GM19463 (cell line): ENCODE measurements at regions not wholly inside any gene's neighbourhood (a gene's known extent, or its start where the extent isn't known, plus 50 kb on each side); places are given as distances from the start of the nearest gene placed in this dataset.
"Not testable (repeated sequence)": the region's sequence is repeated elsewhere in the genome, so short reads cannot be mapped to it uniquely, and the experiment has no call there.

Experiments used
- ATAC-seq: cut with Tn5 transposase; IDR thresholded peaks from one replicate; pipeline ENCODE4 v1.9.1; 2021; ENCODE audit warnings: mild to moderate bottlenecking, moderate library complexity; ENCODE audit not compliant: unreplicated experiment

DNA sequence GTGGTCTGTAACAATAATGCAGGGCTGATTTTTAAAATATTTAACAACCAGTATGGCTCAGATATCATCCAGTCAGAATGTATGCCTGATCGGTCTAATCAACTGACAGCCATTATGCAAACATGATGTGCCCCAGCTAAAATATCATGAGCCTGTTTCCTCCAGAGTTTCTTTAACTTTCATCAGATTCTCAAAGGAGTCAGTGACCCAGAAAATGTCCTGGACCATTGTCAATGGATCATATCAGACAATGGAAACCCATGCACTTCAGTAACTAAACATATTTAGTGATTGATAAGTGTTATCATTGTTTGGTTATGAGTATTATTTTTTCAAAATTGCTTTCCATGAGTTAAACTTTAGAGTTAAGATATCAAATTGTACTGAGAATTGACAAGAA, 173.5 kb downstream of the LMBRD1 start:
- ATAC-seq: no peak

DNA sequence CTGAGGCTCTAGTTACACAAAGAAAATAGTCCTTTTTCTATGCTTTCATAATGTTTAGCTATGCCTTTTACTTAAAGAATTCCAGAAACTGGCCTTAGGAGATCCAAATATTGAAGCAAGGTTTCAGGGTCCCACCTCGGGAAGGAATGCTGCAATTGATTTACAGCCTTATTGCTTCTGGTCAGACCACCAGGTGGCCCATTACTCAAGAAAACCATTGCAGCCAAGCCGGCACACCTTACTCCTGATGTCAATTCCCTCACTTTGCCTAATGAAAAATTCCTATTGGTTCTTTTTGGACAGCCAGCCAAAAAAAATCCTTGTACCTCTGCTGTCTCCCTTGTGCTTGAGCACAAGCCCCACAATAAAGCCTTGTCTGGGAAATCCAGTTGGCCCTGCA, 173.9 kb downstream of the LMBRD1 start:
- ATAC-seq: no peak

DNA sequence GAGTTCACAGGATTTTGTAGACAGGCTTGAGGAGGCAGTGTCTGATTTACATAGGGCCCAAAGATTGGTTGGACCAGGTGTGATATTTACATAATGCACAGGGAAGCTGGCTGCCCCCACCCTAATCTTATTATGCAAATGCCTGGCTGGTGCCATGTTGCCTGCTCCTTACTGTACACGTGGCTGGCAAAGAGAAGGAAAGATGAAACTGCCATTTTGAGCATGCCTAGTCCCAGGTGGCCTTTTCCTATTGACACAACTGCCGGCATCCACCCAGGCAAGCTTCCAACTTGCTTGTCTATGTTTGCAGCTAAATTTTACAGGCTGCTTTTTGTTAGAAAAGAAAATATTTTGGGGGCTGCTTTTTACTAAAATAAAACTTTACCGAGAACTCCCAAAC, 174.6 kb downstream of the LMBRD1 start:
- no peak for ATAC-seq

DNA sequence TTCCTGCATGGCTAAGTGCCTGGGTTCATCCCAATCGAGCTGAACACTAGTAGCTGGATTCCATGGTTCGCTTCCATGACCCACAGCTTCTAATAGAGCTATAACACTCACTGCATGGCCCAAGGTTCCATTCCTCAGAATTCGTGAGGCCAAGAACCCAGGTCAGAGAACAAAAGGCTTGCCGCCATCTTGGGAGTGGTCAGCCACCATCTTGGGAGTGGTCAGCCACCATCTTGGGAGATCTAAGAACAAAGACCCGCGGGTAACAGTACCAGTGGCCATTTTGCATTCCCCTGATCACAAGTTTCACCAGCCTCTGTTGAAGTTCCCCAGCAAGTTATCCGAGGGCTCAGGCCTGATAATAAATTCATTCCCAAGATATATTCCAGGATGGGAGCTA, 179.6 kb downstream of the LMBRD1 start:
- no peak for ATAC-seq

DNA sequence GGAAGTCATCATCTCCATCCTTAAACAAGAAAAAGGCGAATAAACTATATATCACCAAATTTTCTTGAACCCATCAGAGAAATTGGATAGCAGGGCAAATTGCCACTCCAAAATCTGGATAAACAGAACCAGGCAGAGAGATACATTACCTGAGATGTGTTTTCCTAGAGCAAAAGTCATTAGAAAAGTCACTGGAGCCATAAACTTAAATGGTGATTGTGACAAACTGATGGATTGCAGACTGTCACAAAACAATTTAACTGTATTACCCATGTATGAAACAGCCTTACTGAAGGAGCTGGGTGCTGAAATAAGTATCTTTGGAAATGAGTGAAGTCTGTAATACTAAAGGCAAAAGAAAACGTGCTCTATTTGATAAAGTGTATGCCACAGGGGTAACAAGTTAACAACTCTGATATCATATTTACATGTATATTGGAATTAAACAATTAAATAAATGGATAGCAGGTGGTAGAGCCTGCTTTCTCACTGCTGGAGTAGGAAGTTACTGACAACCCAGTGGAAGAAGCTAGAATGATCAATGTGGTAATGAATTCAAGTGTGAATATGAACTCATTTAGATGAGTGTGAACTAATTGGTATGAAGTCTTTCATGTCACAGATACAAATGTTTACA, 186.9 kb downstream of the LMBRD1 start:
- ATAC-seq: no peak

DNA sequence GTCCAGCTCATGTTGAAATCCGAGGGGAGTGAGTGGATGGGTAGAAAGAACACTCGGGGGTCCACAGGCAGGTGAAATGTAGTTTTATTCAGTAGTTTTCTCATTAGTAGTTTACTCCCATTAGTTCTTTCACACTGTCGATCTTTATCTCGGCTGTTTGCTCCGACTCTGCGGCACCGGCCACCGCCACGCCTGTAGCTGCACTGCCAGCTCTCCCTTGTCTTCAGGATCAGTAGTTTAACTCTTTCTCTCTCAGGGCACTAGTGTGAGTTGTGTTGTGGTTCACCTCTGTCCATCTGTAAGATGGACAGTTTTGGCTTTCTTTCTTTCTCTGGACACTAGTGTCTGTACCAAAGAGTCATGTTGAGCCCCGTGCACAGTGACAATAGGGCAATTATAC, 195.7 kb downstream of the LMBRD1 start:
- no peak for ATAC-seq

DNA sequence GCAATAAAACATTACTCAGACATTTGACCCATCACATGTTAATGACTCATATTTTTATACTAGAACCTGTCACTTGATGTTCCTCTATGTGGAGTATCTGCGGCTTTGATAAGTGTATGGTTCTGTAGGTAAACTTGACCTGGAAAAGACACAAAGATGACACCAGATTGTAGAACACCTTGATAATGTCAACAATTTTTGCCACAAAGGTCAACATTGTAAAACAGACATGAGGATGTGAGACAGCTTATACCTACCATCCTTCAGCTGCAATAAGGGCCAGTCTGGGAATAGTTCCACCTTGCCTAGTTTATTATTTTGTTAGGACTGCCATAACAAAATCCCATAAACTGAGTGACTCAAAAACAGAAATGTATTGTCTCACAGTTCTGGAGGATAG, 202.4 kb downstream of the LMBRD1 start:
- no peak for ATAC-seq

DNA sequence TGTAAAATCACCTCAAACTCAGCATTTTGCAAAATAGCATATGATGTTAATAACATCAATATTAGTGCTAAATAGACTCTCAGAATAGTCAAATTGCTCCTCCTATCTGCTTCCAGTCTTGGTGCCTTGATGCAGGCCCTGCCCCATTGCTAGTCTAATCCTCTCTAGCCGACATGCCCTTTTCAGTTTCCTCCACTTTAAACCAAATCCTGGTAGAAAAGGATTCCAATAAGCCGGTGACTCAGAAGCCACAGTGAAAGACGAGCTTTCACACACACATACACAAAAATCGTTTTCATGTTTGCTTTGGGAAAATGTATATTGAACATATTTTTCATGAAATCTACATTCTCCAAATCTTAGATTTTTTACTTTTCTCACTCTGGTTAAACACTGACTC, 203.1 kb downstream of the LMBRD1 start:
- ATAC-seq: no peak

DNA sequence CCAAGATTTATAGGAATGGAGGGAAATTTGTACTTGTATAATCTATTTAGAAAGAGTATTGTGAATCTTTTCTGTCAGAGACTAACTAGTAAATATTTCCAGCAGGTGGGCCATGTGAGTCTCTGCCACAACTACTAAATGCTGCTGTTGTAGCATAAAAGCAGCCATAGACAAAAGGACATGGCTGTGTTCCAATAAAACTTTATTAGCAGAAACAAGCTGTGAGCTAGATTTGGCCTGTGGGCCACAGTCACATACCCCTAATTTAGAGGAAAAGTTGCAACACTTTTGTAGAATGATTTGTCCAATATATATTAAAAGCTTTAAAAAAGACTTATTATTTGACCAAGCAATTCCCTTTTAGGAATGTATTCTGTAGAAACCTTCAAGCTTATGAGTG, 207.2 kb downstream of the LMBRD1 start:
- ATAC-seq: no peak

DNA sequence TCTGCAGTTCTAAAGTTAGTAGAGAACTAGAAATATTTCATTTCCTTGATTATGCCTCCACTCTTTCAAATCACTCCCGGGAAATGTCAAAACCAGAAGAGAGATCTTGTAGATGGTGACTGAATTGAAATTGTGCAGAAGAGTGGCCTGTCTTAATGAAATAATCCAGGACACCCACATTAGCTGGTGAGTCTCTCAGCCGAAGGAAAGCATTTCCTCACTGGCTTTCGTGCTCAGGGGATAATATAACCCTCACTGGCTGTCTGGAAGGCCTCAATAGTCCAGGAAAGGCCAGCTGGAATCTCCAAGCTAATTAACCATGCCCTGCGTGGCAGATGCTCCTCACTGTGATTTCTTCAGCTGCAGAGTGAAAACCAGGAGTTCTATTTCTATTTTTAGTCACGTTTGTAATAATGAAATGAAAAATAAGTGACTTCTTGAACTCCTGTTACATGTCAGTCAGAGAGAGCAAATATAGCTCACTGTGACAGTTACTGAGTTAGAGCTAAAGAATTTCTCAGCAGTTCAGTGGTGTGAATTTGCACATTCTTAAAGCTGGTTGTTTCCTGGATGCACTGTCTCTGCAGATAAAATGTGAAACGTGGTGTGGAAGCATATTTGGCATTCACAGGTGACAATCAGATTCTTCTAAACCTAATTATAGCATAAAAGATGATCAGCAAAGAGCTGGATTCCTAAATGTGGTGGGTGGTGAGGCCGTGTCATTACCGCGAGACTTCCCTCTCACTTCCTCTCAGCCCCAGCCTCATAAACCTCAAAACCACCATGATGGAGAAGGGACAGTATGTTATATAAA, 211.7 kb downstream of the LMBRD1 start:
- ATAC-seq: peak; percentile 92

DNA sequence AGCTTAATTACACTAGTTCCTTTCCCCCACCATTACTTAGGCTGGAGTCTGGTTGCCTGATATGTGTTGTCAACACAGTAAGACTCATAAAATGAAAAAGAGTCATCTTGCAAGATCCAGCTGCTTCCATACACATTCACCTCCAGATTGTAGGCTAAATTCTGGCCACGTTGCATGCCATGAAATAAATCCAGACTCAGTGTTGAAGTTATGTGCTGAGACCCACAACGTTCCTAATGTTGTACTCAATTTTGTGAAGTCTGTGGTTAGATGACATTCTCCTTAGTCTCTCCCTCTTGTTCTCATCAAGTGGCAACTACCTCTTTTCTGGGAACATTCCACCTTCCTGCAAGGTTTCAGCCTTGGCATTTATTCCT, 212.3 kb downstream of the LMBRD1 start:
- ATAC-seq: no peak

DNA sequence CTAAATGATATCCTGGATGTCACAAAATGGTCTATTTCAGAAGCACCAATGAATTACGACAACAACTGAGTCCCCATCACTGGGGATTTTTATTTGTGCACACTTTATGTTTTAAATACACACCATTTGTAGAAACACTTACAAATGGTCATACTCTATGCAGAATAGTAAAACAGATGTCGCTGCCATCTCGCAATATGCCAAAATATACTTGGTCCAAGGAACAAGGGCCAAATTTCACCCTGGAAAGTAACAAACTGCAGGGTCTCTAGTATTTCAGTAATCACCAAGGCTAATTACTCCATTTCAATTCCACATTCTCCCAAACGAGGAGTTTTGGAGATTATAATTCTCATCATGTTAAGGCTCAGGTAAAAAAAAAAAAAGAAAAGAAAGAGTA, 215.2 kb downstream of the LMBRD1 start:
- no peak for ATAC-seq

DNA sequence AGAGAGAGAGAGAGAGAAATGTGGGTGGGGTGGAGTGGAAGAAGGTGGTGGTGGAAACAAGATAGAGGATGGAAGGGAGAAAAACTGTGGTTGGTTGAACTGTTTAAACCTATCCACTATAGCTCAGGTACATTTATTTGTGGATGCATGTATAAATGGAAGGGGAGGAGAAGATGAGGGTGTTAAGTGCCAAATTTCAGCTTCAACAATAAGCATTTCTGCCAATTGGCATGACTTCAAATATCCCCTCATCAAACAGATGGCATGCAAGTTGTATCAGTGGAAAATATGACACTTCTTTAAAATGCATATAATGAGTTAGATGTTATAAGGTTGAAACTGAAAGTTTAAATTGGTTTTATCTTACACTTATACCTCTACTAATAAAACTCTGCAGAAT, 216.1 kb downstream of the LMBRD1 start:
- no peak for ATAC-seq

DNA sequence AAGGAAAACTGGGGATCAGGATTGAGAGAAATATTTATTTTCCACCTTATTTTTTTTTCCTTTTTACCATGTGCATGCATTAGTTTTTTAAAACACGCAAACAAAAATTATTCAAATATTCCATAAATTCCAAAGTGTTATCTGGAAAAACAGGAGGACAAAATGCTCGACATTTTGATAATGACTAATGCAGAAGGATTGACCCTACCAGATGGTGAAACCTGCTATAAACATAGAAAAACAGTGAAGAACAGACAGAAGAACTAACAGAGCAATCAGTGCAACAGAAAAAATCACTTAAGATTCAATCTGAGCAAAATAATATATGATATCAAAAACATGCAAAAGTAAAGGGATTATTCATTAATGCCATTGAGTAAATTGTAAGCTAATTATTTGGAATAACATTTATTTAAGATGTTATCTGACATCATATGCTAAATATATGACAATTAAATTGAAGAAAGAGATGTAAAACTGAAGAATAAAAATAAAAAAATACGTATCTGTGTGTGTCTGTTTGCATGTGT, 218.4 kb downstream of the LMBRD1 start:
- ATAC-seq: no peak

DNA sequence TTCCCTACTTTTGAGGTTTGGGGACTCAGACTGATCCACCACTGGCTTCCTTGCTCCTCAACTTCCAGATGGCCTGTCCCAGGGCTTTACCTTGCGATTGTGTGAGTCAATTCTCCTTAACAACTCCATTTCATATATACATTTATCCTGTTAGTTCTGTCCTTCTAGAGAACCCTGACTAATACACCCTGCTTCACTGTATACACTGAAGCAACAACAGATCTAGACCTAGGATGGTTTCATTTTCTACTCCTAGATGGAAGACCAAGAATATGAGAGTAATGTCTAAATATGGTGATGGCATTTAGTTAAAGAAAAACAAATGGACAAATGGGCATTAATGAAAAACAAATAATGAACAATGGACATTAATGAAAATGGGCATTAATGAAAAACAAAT, 225.6 kb downstream of the LMBRD1 start:
- no peak for ATAC-seq

DNA sequence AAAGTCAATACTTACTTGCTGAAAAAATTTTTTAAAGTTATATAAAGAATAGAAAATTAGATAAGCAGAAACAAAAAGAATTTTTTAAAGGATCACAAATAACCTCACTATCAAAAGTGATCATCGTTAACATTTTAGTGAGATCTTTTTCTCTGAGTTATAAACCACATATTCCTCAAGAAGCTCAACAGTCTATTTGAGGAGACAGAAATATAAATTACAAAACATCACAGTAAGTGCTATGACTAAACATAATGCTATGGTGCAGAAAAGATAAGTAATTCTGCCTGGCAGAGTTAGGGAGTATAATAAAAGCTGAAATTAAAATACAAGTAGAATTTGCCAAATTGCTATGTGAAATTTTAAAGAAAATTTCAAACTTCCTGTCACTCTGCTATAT, 226.7 kb downstream of the LMBRD1 start:
- ATAC-seq: no peak

DNA sequence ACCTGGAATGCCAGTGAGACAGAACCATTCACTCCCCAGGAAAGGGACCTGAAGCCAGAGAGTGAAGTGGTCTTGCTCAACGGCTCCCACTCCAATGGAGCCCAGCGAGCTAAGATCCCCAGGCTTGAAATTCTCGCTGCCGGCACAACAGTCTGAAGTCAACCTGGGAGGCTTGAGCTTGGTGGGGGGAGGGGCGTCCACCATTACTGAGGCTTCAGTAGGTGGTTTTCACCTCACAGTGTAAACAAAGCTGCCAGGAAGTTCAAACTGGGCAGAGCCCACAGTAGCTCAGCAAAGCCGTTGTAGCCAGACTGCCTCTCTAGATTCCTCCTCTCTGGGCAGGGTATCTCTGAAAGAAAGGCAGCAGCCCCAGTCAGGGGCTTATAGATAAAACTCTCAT, 236.2 kb downstream of the LMBRD1 start:
- not testable (repeated sequence) for ATAC-seq

DNA sequence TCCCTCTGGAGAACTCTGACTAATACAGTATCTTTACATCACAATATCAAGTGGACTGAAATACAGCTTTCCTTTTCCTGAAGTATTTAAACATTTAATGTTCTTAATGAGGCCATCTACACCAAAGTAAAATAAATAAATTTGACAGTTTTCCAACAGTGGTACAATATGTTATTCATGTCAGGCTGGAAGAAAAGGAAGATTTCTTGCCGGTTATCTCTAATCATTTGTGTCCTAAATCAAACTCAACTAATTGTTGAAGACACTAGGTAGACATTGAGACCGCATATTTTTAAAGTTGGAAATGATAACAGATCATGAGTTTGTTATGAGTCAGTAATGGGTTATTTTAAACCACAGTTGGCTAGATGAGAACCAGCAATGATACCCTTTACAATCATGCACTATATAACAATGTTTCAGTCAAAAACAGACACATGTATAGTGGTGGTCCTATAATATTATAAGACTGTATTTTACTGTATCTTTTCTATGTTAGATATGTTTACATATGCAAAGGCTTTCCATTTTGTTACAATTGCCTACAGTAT, 241.6 kb downstream of the LMBRD1 start:
- no peak for ATAC-seq

DNA sequence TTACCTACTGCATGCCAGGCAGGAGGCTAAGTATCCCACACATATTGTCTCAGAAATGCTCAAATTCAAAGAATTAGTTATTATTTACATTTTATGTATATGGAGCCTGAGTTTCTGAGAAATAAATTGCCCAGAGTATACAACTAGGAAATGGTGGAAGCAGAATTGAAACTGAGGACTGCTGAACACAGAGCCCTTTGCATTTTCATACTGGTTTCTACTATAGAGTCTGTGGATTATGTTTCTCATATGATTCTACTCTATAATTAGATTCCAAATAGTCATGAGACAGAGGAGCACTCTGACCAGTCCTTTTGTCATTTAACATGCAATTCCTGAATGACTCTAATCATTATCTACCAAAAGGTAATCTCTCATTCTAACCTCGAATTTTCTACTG, 254.3 kb downstream of the LMBRD1 start:
- ATAC-seq: no peak

DNA sequence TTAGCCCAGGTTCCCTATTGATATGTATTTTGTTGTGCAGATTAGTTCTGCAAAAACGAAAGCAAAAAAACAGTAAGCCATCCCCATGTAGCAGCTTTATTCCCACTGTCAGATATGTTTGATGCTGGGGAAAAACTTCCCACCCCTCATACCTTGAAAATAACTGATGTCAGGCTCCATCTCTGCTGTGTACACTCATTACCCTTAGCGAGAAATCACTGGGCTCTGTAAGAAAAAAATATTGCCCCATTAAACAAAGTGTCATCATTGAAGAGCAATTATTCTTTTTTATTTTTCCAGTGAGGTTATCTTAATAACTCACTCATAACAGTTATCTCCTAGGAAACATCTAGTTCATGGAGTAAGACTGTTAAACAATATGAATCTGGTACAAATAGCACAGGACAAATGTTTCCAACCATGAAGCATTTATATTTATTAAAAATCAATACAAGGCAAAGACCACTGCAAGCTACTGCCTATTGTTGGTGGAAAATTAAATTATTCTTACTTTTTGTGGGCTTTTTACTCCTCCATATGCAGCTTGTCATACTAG, 268.8 kb downstream of the LMBRD1 start:
- ATAC-seq: no peak

DNA sequence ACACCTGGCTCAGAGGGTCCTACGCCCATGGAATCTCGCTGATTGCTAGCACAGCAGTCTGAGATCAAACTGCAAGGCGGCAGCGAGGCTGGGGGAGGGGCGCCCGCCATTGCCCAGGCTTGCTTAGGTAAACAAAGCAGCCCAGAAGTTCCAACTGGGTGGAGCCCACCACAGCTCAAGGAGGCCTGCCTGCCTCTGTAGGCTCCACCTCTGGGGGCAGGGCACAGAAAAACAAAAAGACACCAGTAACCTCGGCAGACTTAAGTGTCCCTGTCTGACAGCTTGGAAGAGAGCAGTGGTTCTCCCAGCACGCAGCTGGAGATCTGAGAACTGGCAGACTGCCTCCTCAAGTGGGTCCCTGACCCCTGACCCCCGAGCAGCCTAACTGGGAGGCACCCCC, 281.3 kb downstream of the LMBRD1 start:
- not testable (repeated sequence) for ATAC-seq

DNA sequence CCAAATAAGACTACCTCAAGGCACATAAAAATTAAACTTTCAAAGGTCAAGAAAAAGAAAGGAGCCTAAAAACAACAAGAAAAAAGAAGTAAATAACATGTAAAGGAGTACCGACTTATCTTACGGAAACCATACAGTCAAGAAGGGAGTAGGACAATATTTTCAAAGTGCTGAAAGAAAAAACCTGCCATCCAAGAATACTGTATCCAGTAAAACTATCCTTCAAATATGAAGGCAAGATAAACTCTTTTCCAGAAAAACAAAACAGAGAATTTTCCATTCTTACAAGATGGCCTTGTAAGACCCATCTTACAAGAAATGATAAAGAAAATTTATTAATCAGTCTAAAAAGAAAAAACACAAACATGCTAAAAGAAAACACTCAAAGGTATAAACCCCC, 302.2 kb downstream of the LMBRD1 start:
- no peak for ATAC-seq
